ENCODE measurements at regions not wholly inside any gene's neighbourhood (a gene's known extent, or its start where the extent isn't known, plus 50 kb on each side); places are given as distances from the start of the nearest gene placed in this dataset.

- TF ChIP-seq CTCF (IDR thresholded peaks at IDR 0.05) = no peak
- H3K36me3 Mint-ChIP-seq (ENCODE audit: low read depth) = no peaks in the 10 kb centered on the region
- H3K4me3 Mint-ChIP-seq (ENCODE audit: unreplicated experiment) = no peak overlapping the region
- H3K4me1 Mint-ChIP-seq (ENCODE audit: low read depth) = peaks cover 15% of the 10 kb centered on the region
- no peaks in the 10 kb centered on the region for H3K27me3 Mint-ChIP-seq (ENCODE audit: low read depth)
- H3K9me3 Mint-ChIP-seq (ENCODE audit: low read depth) = no peaks in the 10 kb centered on the region
- no peak for DNase-seq (ENCODE audit: low spot score)
- no peak overlapping the region for H3K27ac Mint-ChIP-seq (ENCODE audit: unreplicated experiment)
Measured at GRCh38 chr6:6711031-6711785, 122.7 kb downstream of the LY86 start.

- H3K4me3 Mint-ChIP-seq (ENCODE audit: unreplicated experiment) = no peak overlapping the region
- no peaks in the 10 kb centered on the region for H3K27me3 Mint-ChIP-seq (ENCODE audit: low read depth)
- no peak overlapping the region for H3K27ac Mint-ChIP-seq (ENCODE audit: unreplicated experiment)
- no peak for TF ChIP-seq CTCF (IDR thresholded peaks at IDR 0.05)
- H3K4me1 Mint-ChIP-seq (ENCODE audit: low read depth) = peaks cover 15% of the 10 kb centered on the region
- no peaks in the 10 kb centered on the region for H3K36me3 Mint-ChIP-seq (ENCODE audit: low read depth)
- H3K9me3 Mint-ChIP-seq (ENCODE audit: low read depth) = no peaks in the 10 kb centered on the region
- no peak for DNase-seq (ENCODE audit: low spot score)
Measured at GRCh38 chr6:6711832-6712448, 123.4 kb downstream of the LY86 start.

- no peaks in the 10 kb centered on the region for H3K36me3 Mint-ChIP-seq (ENCODE audit: low read depth)
- no peaks in the 10 kb centered on the region for H3K9me3 Mint-ChIP-seq (ENCODE audit: low read depth)
- no peak overlapping the region for H3K4me3 Mint-ChIP-seq (ENCODE audit: unreplicated experiment)
- peaks cover 15% of the 10 kb centered on the region for H3K4me1 Mint-ChIP-seq (ENCODE audit: low read depth)
- no peak for TF ChIP-seq CTCF (IDR thresholded peaks at IDR 0.05)
- H3K27me3 Mint-ChIP-seq (ENCODE audit: low read depth) = no peaks in the 10 kb centered on the region
- no peak overlapping the region for H3K27ac Mint-ChIP-seq (ENCODE audit: unreplicated experiment)
- DNase-seq (ENCODE audit: low spot score) = no peak
Measured at GRCh38 chr6:6712449-6713403, 124.2 kb downstream of the LY86 start.

GRCh38 chr6:6713657-6714056, 125.1 kb downstream of the LY86 start:
- Mint-ChIP-seq H3K27me3 (ENCODE audit: low read depth) (no peaks in the 10 kb centered on the region), H3K36me3 (ENCODE audit: low read depth) (no peaks in the 10 kb centered on the region), H3K9me3 (ENCODE audit: low read depth) (no peaks in the 10 kb centered on the region), H3K27ac (ENCODE audit: unreplicated experiment) (no peak overlapping the region), H3K4me1 (ENCODE audit: low read depth) (peaks cover 15% of the 10 kb centered on the region), H3K4me3 (ENCODE audit: unreplicated experiment) (no peak overlapping the region)
- no peak for DNase-seq (ENCODE audit: low spot score)
- no peak for TF ChIP-seq CTCF (IDR thresholded peaks at IDR 0.05)
